Upper lobe of left lung (tissue), 4 donors: ENCODE measurements at regions not wholly inside any gene's neighbourhood (a gene's known extent, or its start where the extent isn't known, plus 50 kb on each side); places are given as distances from the start of the nearest gene placed in this dataset.

Experiments used
- CTCF ChIP-seq, 6 experiments: fragments of 450-650 bp in 4 of 6; fragments of 200-600 bp in 2 of 6; sonication (generic) in 2 of 6; IDR thresholded peaks; one replicate each; pipeline ENCODE4 v1.5.1; 2016 to 2019; ENCODE audit warnings: antibody characterized with exemption in 6 of 6
- EP300 ChIP-seq, 4 donors: sonication (generic); formaldehyde crosslinking; IDR thresholded peaks; one replicate each; pipeline ENCODE4 v1.5.1; 2017; ENCODE audit warnings: antibody characterized with exemption in 4 of 4, control low read depth in 2 of 4
- POLR2A ChIP-seq, 4 donors: fragments of 450-650 bp; IDR thresholded peaks; one replicate each; pipeline ENCODE4 v1.5.1; 2016 to 2017; ENCODE audit warnings: antibody characterized with exemption in 4 of 4, mild to moderate bottlenecking in 2 of 4
- POLR2AphosphoS5 ChIP-seq, 2 donors: sonication (generic); formaldehyde crosslinking; IDR thresholded peaks; one replicate each; pipeline ENCODE4 v1.5.1; 2017; ENCODE audit warnings: antibody characterized with exemption in 2 of 2

- TF ChIP-seq CTCF (IDR thresholded peaks at IDR 0.05) (no peak), POLR2A (IDR thresholded peaks at IDR 0.05) (no peak), POLR2AphosphoS5 (IDR thresholded peaks at IDR 0.05) (no peak), EP300 (IDR thresholded peaks at IDR 0.05) (no peak)
Measured at GRCh38 chrX:66961665-66962064, 322.8 kb upstream of the EDA2R start.
